HG02973 (cell line): ENCODE measurements at regions not wholly inside any gene's neighbourhood (a gene's known extent, or its start where the extent isn't known, plus 50 kb on each side); places are given as distances from the start of the nearest gene placed in this dataset.
A peak's percentile ranks its signal among the peaks of the same experiment; 100 is the strongest.

ENCODE experiments used
- ATAC-seq: cut with Tn5 transposase; IDR thresholded peaks from one replicate; pipeline ENCODE4 v1.9.1; 2021; ENCODE audit warnings: moderate library complexity; ENCODE audit not compliant: unreplicated experiment

GRCh38 chr18:34977838-34978532 lies 63.2 kb upstream of the MAPRE2 start:
- no peak for ATAC-seq

GRCh38 chr18:34978533-34978893 lies 62.7 kb upstream of the MAPRE2 start:
- ATAC-seq, result no peak

GRCh38 chr18:34978953-34979608 lies 62.1 kb upstream of the MAPRE2 start:
- peak; percentile 40 for ATAC-seq

- ATAC-seq, result no peak
Observed at GRCh38 chr18:34981487-34981886, 59.7 kb upstream of the MAPRE2 start.

DNA sequence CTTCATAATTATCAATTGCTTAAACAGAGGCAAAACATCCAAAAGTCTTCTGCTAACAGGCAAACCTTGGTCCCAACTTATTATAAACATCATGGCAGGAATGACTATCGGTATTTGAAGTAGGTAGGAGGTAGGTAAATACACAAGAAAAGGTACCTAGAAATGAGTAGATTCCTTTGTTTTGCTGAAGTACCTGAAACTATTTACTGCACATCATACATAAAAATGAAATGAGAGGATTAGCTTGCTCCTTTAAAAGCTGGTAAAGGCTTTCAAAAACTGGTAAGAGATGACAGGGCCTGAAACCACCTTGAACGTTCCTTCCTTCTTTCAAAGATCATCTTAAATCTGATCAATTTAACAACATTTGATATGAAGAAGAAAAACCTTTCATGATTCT lies 55.2 kb upstream of the MAPRE2 start:
- ATAC-seq, result no peak

GRCh38 chr18:34990597-34990996 lies 50.6 kb upstream of the MAPRE2 start:
- no peak for ATAC-seq

DNA sequence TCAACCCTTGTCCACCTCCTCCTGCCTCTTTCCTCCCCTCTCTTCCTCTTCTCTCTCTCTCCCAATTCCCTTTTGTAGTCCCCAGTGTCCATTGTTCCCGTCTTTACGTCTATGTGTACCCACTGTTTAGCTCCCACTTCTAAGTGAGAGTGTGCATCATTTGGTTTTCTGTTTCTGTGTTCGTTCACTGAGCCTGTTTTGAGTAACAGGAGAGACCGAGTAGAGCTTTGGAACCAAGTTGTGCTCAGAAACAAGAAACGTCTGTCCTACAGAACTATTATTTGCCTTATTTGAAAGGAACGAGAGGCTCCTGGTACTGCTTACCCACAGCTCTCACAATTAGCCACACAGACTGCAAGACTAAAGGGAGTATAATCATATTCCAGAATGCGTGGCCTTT lies 50.1 kb upstream of the MAPRE2 start:
- ATAC-seq, result no peak
